GM18499 (cell line): ENCODE measurements at regions not wholly inside any gene's neighbourhood (a gene's known extent, or its start where the extent isn't known, plus 50 kb on each side); places are given as distances from the start of the nearest gene placed in this dataset.
"Not testable (repeated sequence)": the region's sequence is repeated elsewhere in the genome, so short reads cannot be mapped to it uniquely, and the experiment has no call there.

ENCODE experiments used
- ATAC-seq: cut with Tn5 transposase; IDR thresholded peaks from one replicate; pipeline ENCODE4 v1.9.1; 2021; ENCODE audit warnings: moderate number of reproducible peaks; ENCODE audit not compliant: insufficient read depth, unreplicated experiment

DNA sequence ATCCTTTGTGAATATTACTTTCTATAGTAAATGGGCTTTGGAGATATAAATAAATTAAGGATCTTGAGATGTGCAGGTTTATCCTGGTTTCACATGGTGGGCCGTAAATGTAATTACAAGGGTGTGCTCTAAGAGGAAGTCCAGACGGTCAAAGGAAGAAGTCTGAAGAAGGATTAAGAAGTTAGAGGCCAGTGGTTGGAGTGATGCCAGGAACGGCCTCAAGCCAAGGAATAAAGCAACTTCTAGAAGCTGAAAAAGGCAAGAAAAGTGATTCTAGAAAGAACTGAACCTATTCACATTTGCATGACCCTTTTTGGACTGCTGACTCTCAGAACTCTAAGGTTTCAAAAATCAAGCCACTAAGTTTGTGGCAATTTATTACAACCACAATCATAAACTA is 981.3 kb upstream of the ALCAM start:
- ATAC-seq, result no peak

GRCh38 chr3:104388619-104389018 is 978.1 kb upstream of the ALCAM start:
- ATAC-seq, result no peak

GRCh38 chr3:104392327-104392726 is 974.4 kb upstream of the ALCAM start:
- ATAC-seq, result no peak

DNA sequence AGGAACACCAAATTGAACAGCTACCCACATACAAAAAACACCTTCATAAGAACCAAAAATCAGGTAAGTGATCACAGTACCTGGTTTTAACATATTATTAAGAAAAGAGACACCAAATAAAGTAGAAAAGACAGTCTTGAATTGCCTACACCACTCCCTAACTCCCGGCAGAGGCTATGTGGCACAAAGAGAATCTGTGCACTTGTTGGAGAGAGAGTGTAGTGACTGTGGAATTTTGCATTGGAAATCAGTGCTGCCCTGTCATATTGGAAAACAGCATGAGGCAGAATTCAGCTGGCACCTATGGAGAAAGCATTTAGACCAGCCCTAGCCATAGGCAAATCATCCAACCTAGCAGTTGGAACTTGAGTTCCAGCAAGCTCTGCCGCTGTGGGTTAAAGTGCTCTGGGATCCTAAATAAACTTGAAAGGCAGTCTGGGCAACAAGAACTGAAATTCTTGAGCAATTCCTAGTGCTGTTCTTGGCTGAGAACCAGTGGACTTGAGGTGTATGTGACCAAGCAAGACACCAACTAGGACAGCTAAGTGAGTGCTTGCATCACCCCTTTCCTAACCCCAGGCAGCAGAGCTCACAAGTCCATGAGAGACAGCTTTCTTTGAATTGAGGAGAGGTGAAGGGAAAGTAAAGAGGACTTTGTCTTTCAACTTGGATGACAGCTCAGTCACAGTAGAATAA is 969.6 kb upstream of the ALCAM start:
- no peak for ATAC-seq

- ATAC-seq, result no peak
Observed at GRCh38 chr3:104397713-104398112, 969.0 kb upstream of the ALCAM start.

DNA sequence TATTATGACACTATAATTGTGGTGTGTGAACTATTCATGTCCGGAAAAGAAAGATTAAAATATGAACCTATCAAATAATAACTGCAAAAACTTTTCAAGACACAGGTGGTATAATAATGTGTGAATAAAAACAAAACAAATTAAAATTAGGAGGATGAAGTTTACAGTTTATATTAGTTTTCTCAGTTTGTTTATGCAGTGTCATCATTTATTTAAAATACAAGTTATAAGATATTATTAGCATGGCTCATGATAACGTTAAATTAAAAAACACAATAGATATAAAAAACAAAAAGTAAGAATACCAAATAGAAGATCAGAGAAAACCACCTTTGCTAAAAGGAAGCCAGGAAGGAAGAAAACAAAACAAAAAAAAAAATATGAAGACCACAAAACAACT is 963.8 kb upstream of the ALCAM start:
- ATAC-seq, result no peak

DNA sequence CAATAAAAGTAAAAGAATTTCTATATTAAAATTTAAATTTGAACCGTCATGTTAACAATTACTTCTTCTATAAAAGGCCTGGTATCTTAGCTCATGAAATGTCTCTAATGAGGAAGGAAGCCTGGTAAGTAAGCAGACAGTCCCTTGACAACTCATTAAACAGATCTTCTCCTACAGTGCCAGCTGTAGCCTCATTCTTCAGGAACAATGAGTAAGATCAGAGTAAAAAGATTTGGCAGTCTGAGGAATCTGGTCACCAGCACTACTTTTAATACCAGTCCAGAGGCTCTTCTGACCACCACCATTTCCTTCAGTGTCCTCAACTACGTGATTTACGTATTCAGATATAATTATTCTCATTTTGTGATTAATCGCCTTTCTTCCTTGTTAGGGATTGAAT is 955.0 kb upstream of the ALCAM start:
- no peak for ATAC-seq

DNA sequence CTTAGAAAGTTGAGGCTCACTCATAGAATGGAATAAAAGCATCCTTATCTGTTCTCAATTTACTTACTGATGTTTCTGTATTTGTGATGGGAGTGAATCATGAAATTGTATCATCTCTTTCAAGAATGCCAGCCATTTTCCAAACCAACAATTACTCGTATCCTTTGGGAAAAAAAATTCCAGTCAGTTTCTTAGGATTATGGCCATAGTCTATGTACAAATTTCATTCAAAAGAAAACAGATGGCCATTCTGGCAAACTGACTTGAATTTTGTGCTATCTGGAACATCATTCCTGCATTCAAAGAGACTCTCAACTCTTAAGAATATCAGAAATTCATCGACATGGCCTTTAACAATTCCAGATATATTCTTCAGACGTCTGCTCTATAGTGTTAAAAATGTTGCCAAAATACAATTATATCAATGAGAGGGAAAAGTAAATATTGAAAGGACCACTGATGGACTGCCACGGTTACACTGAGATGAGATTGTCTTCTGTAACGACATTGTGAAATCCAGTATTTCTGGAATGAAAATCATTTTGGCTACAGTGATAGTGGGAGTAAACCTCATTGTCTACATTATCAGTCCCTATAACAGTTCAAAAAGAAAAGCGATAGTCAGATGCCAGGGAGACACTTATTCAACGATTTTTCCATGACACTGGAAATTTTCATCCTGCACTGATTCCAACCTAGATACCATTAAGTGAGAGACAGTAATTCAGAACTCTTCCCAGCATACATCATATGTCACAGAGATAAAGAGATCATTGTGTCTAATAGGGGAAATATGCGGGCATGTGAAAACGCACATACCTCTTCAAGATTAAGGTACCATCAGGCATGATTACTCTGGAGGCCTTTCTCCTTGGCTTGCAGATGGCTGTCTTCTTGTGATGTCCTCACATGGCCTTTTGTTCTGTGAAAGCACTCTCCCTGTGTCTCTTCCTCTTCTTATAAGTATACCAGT is 953.8 kb upstream of the ALCAM start:
- ATAC-seq, result no peak

DNA sequence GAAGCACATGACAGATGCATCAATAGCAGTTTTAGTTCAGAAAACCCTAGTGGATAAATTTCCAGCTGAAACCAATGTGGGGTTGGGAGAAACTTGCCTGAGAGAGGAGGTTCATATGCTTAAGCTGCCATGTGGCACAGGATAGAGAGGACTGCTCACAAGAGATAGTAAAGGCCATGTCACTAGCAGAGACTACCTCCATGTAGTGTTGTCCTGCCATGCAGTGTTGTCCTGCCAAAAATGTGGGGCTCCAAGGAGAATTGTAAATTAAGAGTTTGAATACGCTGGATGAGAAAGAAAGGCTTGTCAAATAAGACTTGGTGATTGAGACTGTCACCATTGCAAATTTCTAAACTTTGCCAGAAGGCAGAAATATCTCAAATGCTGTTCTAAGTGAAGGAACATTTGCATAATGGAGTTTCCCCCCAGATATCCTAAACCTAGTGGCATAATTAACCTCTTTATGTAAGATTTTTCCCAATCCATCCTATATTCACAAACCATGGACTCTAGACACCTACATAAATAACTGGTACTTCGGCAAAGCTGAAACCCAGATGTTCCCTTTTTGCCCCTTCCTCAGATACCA is 938.3 kb upstream of the ALCAM start:
- ATAC-seq, result no peak

GRCh38 chr3:104429727-104430126 is 937.0 kb upstream of the ALCAM start:
- ATAC-seq, result no peak

DNA sequence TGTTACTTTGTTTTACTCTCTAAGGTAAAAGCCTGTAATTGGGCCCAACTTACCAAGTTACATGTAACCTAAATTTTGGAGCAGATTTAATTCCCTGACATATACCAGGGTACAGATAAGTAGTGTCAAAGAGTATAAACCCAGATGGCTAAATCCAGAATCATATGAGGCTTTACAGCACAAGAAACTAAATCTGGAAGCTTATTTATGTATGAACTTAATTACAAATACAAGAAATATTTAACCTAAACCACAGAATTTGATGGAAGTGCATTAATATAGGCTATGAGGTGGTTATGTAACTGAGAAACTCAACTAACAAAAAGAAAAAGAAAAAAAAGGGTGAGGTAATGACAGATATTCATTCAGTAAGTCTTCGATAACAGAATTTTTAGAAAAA is 930.2 kb upstream of the ALCAM start:
- no peak for ATAC-seq

- ATAC-seq, result no peak
Observed at GRCh38 chr3:104437131-104437750, 929.5 kb upstream of the ALCAM start.

GRCh38 chr3:104437891-104438290 is 928.8 kb upstream of the ALCAM start:
- ATAC-seq, result no peak

DNA sequence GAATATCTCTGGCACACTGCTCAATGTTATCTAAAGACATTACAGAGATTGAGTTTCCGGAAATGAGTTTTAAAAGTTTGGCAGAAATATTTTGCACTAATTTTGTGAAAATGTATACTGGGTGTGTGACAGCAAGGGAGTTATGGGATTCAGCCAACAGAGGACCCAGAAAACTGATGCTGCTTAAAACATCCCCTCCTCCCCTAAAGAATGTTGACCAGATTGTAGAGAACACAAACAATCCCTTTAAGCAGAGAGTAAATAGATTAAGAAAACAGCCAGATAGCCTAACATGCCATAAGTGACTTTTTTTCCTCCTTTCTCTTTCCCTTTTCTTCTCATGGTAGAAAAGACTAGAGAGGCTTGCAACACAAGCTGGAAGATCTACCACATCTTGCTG is 928.0 kb upstream of the ALCAM start:
- no peak for ATAC-seq

- not testable (repeated sequence) for ATAC-seq
Observed at GRCh38 chr3:104445252-104445919, 921.3 kb upstream of the ALCAM start.

DNA sequence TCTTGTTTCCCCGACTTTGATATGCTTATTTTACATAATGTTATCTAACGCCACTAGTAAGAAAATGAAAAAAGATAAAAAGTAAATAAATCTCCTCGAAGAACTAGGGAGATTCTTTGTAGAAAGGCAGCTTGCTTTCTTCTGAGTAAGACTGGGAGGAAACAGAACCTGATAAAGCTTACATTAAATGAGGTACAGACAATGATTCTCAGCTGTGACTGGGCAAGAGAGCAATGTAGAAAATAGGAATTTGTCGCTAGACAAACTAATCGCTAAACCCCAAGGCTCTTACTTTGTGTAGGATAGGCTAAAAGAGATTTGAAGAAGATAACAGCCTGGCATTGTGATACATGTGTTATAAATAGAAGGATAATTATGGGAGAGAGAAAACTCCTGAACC is 919.0 kb upstream of the ALCAM start:
- ATAC-seq, result no peak

DNA sequence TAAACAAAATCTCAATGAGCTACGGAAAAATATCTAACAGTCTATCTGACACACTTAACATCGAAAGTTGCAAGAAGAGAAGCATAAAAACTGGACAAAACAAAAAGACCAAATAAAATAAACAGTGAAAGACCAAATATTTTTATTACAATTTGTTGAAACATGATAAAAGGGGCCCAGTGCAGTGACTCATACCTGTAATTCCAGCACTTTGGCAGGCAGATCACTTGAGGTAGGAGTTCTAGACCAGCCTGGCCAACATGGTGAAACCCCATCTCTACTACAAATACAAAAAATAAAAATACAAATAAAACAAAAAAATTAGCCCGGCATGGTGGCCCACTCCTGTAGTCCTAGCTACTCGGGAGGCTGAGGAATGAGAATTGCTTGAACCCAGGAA is 914.0 kb upstream of the ALCAM start:
- ATAC-seq, result no peak

- no peak for ATAC-seq
Observed at GRCh38 chr3:104458657-104459056, 908.1 kb upstream of the ALCAM start.

DNA sequence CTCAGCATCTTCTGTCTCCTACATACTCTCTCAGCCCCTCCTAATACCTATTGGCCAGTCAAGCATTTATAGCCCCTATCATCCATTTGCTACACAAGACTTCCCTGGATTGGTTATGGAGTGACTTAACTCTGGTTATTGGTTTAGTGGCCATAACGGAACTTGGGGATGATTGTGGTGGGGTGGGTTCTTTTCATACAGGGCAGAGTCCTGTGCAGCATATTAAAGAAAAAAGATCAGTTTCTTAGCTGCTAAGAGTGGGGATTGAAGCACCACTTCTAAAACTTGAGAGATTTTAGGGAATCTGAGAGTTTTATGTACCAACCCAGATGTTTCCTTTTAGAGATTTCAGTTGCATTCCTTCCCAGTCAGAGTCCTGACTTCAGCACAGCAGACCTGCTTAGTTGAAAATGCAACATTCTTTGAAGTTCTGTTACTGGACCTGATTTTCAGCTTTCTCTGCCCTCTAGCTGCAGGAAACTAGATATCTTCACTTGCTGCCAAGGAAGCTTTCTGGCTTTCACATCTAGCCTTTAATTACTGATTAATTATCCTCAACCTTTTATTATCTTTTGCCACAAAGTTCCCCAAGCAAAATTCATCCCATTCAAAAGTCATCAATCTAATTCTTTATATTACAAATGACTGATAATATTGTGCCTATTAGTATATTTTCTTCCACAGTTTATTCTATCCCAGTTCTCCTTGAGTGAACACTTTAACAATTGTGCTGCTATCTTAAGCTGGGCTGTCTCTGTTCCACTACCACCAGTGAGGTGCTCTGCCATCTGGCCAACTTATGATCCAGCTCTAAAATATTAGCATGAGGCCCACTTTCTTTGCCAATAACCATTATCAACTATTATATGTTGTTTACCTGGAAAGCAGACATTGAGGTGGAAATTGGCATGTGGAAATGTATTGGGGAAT is 906.0 kb upstream of the ALCAM start:
- no peak for ATAC-seq
